ENCODE measurements at regions not wholly inside any gene's neighbourhood (a gene's known extent, or its start where the extent isn't known, plus 50 kb on each side); places are given as distances from the start of the nearest gene placed in this dataset.
"Not testable (repeated sequence)": the region's sequence is repeated elsewhere in the genome, so short reads cannot be mapped to it uniquely, and the experiment has no call there.

GRCh38 chr17:34015253-34015652 is 239.8 kb upstream of the CCL2 start:
- DNase-seq (ENCODE audit: low spot score) = no peak

- DNase-seq (ENCODE audit: low spot score) = no peak
Measured at GRCh38 chr17:34024386-34024785, 230.7 kb upstream of the CCL2 start.

- no peak for DNase-seq (ENCODE audit: low spot score)
Measured at GRCh38 chr17:34024806-34025551, 230.1 kb upstream of the CCL2 start.

- DNase-seq (ENCODE audit: low spot score) = not testable (repeated sequence)
Measured at GRCh38 chr17:34030601-34031000, 224.5 kb upstream of the CCL2 start.

GRCh38 chr17:34032305-34032704 is 222.8 kb upstream of the CCL2 start:
- DNase-seq (ENCODE audit: low spot score) = not testable (repeated sequence)

GRCh38 chr17:34038786-34039185 is 216.3 kb upstream of the CCL2 start:
- not testable (repeated sequence) for DNase-seq (ENCODE audit: low spot score)

- not testable (repeated sequence) for DNase-seq (ENCODE audit: low spot score)
Measured at GRCh38 chr17:34039213-34039612, 215.9 kb upstream of the CCL2 start.

- peak; percentile 8 for DNase-seq (ENCODE audit: low spot score)
Measured at GRCh38 chr17:34039759-34040555, 215.1 kb upstream of the CCL2 start.

- no peak for DNase-seq (ENCODE audit: low spot score)
Measured at GRCh38 chr17:34045990-34046389, 209.1 kb upstream of the CCL2 start.

- DNase-seq (ENCODE audit: low spot score) = no peak
Measured at GRCh38 chr17:34051046-34051445, 204.0 kb upstream of the CCL2 start.

GRCh38 chr17:34054495-34054894 is 200.6 kb upstream of the CCL2 start:
- no peak for DNase-seq (ENCODE audit: low spot score)

GRCh38 chr17:34055606-34056005 is 199.5 kb upstream of the CCL2 start:
- DNase-seq (ENCODE audit: low spot score) = no peak

GRCh38 chr17:34059423-34060220 is 195.5 kb upstream of the CCL2 start:
- DNase-seq (ENCODE audit: low spot score) = no peak

GRCh38 chr17:34066528-34066927 is 188.6 kb upstream of the CCL2 start:
- DNase-seq (ENCODE audit: low spot score) = no peak

GRCh38 chr17:34067011-34067410 is 188.1 kb upstream of the CCL2 start:
- no peak for DNase-seq (ENCODE audit: low spot score)

- no peak for DNase-seq (ENCODE audit: low spot score)
Measured at GRCh38 chr17:34068571-34068970, 186.5 kb upstream of the CCL2 start.

- no peak for DNase-seq (ENCODE audit: low spot score)
Measured at GRCh38 chr17:34070712-34071111, 184.4 kb upstream of the CCL2 start.

GRCh38 chr17:34071886-34072420 is 183.1 kb upstream of the CCL2 start:
- DNase-seq (ENCODE audit: low spot score) = peak; percentile 14

GRCh38 chr17:34075076-34075475 is 180.0 kb upstream of the CCL2 start:
- DNase-seq (ENCODE audit: low spot score) = no peak

GRCh38 chr17:34076743-34077631 is 178.1 kb upstream of the CCL2 start:
- DNase-seq (ENCODE audit: low spot score) = no peak

- peak; percentile 57 for DNase-seq (ENCODE audit: low spot score)
Measured at GRCh38 chr17:34081269-34081668, 173.8 kb upstream of the CCL2 start.
